Fibroblast of skin of right quadriceps (primary cell): ENCODE measurements at regions not wholly inside any gene's neighbourhood (a gene's known extent, or its start where the extent isn't known, plus 50 kb on each side); places are given as distances from the start of the nearest gene placed in this dataset.
A peak's percentile ranks its signal among the peaks of the same experiment; 100 is the strongest.
"Not testable (repeated sequence)": the region's sequence is repeated elsewhere in the genome, so short reads cannot be mapped to it uniquely, and the experiment has no call there.

ENCODE experiments used
- DNase-seq: peaks from one replicate; pipeline ENCODE4 v3.0.0-alpha.2; 2013

DNA sequence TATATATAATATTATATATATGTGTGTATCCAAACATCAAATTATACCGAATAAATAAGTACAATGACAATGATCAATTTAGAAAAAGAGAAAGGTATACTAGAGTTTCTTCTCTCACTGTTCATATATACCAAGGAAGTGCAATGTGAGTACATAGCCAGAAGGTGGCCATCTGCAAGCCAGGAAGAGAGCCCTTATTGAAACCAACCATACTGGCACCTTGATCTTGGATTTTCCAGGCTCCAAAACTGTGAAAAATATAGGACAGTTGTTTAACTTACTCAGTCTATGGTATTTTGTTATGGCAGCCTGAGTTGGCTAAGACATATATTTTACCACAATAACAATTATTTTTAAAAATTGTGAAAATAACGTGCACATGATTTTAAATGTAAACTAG is 1490.2 kb upstream of the SLC39A10 start:
- DNase-seq: peak; percentile 12

GRCh38 chr2:194155431-194155830 is 1501.6 kb upstream of the SLC39A10 start:
- DNase-seq: no peak

DNA sequence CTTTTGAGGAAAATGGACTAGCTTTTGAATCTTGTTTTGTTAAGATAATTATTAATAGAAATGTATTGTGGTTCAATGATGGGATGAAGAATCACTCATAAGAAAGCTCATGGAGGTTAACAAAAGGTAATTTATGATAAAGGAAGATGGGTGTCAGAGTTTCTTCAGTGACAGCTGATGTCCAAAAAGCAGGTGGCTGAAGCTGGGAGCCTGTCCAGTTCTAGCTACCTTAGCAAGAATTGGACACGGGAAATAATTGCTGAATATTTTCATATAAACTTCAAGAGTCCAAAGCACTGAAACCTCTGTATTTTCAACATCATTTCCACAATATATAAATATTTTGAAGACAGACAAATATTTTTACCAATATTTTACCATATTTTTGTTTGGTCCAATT is 1505.8 kb upstream of the SLC39A10 start:
- no peak for DNase-seq

- DNase-seq: no peak
Observed at GRCh38 chr2:194135463-194135862, 1521.6 kb upstream of the SLC39A10 start.

DNA sequence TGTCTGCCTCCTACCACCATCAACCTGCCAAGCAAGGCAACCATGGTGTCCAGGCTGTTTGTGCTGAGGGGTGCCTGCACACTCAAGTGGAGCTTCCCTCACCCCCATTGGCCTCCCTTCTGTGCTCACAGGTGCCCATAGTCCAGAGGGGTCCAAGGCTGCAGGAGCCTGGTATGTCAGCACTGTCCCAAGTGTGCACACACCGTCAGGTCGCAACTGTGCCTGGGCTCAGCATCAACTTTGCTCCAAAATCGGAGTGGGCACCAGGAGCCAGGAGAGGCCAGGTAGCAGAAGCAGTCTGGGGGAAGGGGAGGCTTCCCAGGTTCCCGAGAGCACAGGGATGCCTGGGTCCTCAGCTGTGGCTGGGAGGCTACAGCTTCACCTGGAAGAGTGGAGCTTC is 1528.2 kb upstream of the SLC39A10 start:
- DNase-seq: no peak

DNA sequence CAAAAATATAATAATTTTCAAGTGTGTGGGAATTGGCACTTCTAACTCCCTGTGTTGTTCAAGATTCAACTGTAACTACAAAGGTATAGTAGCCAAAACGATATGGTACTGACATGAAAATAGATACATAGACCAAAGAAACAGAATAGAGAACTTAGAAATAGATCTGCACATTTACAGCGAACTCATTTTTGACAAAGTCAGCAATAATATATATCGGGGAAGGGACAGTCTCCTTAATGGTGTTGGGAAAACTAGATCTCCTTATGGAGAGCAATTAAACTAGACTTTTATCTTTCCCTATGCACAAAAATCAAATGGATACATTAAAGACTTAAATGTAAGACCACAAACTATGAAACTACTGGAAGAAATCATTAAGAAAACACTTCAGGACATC is 1530.6 kb upstream of the SLC39A10 start:
- DNase-seq: no peak

- DNase-seq: no peak
Observed at GRCh38 chr2:194116861-194117260, 1540.2 kb upstream of the SLC39A10 start.

- no peak for DNase-seq
Observed at GRCh38 chr2:194105358-194105757, 1551.7 kb upstream of the SLC39A10 start.

GRCh38 chr2:194104687-194105086 is 1552.3 kb upstream of the SLC39A10 start:
- DNase-seq: no peak

DNA sequence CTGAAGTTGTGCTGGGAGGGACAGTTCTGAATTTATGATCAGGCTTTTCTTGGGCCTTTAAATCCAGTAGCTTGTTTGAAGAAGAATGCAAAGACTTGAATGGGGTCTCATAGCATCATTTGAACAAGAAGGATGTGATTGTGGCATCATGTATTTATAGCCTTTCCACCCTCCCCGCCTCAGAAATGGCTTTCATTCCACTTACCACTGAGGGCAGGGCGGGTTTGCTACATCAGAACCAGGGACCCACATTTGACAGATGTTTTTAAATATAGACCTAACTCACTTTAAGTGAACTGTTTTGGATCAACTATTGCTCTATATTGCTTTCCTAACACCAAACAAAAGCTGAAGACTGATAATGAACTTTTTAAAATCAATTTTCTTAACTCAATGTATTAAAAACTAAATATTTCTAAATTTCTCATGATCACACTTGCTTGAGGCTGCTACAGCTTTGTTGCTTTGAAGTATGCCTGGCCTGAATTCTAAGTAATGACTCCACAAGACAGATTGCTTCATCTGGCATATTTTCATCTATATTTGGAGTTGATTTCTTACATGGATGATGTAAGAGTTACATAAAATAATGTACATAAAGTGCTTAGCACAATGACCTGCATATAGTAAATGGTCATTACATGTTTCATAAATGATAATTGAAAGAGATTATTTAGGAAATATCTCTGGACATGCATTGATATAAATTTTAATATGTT is 1552.9 kb upstream of the SLC39A10 start:
- DNase-seq: peak; percentile 48

DNA sequence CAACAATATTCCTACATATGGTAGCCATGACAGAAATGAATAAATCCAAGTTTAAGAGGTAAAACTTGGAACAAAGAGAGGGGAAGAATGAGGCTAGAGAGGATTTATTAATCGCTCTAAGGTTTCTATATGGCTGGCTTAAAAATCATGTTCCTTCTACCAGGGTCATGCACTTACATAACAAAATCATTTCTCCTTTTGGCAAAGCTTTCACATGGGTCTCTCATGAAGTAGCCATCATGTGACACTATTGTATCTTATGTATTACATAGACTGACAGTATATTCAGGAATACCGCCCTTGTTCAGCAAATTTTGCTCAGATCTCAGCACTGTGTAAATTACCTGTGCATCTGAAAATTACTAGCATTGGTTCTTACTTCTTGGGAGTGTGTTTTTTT is 1554.5 kb upstream of the SLC39A10 start:
- no peak for DNase-seq

GRCh38 chr2:194100201-194100600 is 1556.8 kb upstream of the SLC39A10 start:
- no peak for DNase-seq

GRCh38 chr2:194096402-194096801 is 1560.6 kb upstream of the SLC39A10 start:
- DNase-seq: no peak

DNA sequence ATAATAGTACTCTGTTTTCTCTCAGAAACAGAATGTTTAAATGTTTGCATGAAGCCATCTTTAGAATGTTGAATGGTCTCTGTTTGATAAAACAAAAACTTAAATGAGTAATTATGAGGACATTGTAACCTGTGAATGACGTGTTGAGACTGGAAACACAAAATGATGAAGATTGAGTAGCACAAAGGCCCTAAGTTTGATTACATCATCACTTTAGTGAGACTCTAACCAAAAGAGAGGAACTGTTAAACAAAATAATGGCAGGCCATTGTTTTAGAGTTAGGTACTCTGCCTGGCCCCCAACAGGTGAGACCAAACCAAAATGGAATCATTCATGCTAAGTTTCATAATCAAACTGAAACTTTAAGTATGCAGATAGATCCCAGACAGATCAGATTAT is 1561.7 kb upstream of the SLC39A10 start:
- no peak for DNase-seq

GRCh38 chr2:194090251-194090905 is 1566.6 kb upstream of the SLC39A10 start:
- no peak for DNase-seq

GRCh38 chr2:194087089-194087958 is 1569.7 kb upstream of the SLC39A10 start:
- DNase-seq: peak; percentile 4

DNA sequence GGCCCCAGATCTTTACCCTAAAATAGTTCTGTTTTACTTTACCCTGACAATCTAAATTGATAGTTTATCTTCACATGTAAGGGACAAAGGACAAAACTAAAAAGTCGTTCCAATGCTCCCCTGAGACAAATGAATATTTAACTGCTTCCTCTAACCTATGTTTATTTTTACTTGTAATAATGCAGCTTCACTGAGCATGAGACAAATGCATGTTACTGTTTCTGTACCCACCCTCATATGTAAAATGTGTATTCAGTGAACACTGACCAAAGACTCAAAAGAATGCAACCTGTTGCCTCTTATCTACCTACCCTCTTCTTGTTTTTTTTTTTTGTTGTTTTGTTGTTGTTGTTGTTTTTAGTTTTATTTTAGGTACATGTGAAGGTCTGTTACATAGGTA is 1570.9 kb upstream of the SLC39A10 start:
- DNase-seq: no peak

- no peak for DNase-seq
Observed at GRCh38 chr2:194079989-194080388, 1577.0 kb upstream of the SLC39A10 start.

DNA sequence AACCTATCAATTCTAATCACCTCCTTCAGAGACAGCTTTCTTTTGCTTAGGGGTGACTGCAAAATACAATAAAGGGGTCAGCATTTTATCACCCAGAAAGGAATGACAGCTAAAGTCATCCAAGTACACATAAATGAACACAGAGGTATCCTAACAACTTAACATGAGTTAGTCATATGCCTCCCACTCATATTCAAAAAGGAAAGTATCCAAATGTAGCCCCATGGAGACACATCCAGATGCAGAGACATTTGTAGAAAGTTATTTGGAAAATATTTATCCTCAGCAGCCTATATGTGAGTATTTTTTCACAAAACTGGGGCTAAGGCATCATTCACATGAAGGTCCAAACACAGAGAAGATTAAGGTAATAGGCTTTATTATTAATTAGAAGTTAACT is 1579.7 kb upstream of the SLC39A10 start:
- DNase-seq: no peak

GRCh38 chr2:194062401-194062800 is 1594.6 kb upstream of the SLC39A10 start:
- DNase-seq: no peak

- DNase-seq: no peak
Observed at GRCh38 chr2:194060269-194060668, 1596.8 kb upstream of the SLC39A10 start.

DNA sequence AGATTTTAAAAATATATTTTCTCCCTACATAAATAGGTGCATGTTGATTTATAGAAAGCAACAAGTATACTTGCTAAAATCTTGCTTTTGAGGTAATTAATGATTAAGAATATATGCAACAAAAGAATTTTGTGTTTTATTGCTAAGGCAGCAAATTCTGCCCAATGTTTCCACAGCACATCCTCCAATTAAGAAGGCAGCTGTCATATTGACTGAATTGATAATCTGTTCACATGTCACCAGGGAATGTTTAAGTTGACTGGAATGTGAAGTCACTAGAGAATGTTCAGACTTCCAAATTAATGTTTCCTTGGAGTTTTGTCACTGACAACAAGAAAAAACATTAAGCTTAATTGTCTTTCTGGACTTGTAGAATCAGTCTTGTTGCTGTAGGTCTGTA is 1602.7 kb upstream of the SLC39A10 start:
- DNase-seq: no peak

GRCh38 chr2:194044321-194044720 is 1612.7 kb upstream of the SLC39A10 start:
- no peak for DNase-seq

- not testable (repeated sequence) for DNase-seq
Observed at GRCh38 chr2:194021130-194021529, 1635.9 kb upstream of the SLC39A10 start.
